ENCODE measurements at regions not wholly inside any gene's neighbourhood (a gene's known extent, or its start where the extent isn't known, plus 50 kb on each side); places are given as distances from the start of the nearest gene placed in this dataset.

DNA sequence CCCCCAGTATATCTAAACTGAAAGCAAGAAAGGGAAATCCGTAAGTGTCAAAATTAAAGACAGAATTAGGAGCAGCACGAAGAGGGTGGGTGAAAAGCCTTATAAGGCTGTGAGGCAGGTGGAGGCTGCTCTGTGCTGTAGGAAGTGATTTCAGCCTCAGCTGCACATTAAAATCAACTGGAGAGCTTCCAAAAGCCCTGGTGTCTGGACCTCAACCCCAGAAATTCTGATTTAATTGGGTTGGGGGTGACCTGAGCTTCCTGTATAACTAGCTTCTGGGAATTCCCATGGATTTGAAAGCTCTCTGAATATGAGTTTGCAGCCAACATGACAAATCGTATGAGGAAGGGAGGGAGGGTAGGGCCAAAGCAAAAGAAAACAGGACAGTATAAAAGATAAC, 242.4 kb upstream of the TMTC4 start:
- BruUV-seq (replicated peaks): no TSS peak
- DNase-seq (ENCODE audit: unreplicated experiment): no peak
- TF ChIP-seq CTCF (IDR thresholded peaks at IDR 0.05; ENCODE audit: unreplicated experiment): no peak
- CTCF ChIA-PET: no interaction called here
- no peaks in the 10 kb centered on the region for H3K4me1 Mint-ChIP-seq (ENCODE audit: insufficient read depth, unreplicated experiment)
- H3K9me3 Mint-ChIP-seq (ENCODE audit: unreplicated experiment): no peaks in the 10 kb centered on the region
- H3K36me3 Mint-ChIP-seq (ENCODE audit: insufficient read depth, unreplicated experiment): no peaks in the 10 kb centered on the region
- H3K4me3 Mint-ChIP-seq (ENCODE audit: unreplicated experiment): no peak overlapping the region
- POLR2A ChIA-PET: no interaction called here
- intact Hi-C loops (cut with micrococcal nuclease): no loop called here
- no peaks in the 10 kb centered on the region for H3K27me3 Mint-ChIP-seq (ENCODE audit: insufficient read depth, unreplicated experiment)
- H3K27ac Mint-ChIP-seq (ENCODE audit: low read depth, unreplicated experiment): no peak overlapping the region

DNA sequence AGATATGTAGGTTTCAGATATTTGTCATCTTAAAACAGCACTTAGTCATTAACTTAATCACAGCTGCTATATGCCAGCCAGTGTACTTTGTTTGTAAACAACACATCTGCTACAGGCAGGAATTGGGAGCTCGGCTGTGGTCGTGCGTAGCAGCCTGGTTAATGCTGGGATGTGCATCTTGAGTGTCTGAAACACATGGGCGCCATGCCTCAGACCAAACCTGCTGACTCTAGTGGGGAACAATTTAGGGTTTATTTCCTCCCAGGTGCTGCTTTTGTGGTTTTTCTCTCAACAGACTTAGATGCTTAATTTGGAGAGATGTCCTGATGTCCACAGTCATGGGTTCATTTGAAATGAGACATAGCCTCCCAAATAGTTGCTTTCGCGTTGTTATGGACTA, 238.5 kb upstream of the TMTC4 start:
- no TSS peak for BruUV-seq (replicated peaks)
- no peak for TF ChIP-seq CTCF (IDR thresholded peaks at IDR 0.05; ENCODE audit: unreplicated experiment)
- CTCF ChIA-PET: interaction anchor here (0.6 kb wide), 1 partner anchor 97 kb away, joined by 3 read pairs; no protein-coding TSS in a partner anchor
- POLR2A ChIA-PET: no interaction called here
- Mint-ChIP-seq H3K4me1 (ENCODE audit: insufficient read depth, unreplicated experiment) (no peaks in the 10 kb centered on the region), H3K4me3 (ENCODE audit: unreplicated experiment) (no peak overlapping the region), H3K27me3 (ENCODE audit: insufficient read depth, unreplicated experiment) (no peaks in the 10 kb centered on the region), H3K36me3 (ENCODE audit: insufficient read depth, unreplicated experiment) (no peaks in the 10 kb centered on the region), H3K9me3 (ENCODE audit: unreplicated experiment) (no peaks in the 10 kb centered on the region), H3K27ac (ENCODE audit: low read depth, unreplicated experiment) (no peak overlapping the region)
- intact Hi-C loops (cut with micrococcal nuclease): no loop called here
- no peak for DNase-seq (ENCODE audit: unreplicated experiment)

GRCh38 chr13:100904293-100904976, 229.8 kb upstream of the TMTC4 start:
- no TSS peak for BruUV-seq (replicated peaks)
- ChIA-PET POLR2A (interaction anchor here (0.6 kb wide), 1 partner anchor 219 kb away, joined by 3 read pairs; no protein-coding TSS in a partner anchor), CTCF (interaction anchor here (0.6 kb wide), 2 partner anchors 332 to 743 kb away, joined by 3 read pairs; no protein-coding TSS in a partner anchor)
- no peak overlapping the region for H3K27ac Mint-ChIP-seq (ENCODE audit: low read depth, unreplicated experiment)
- H3K36me3 Mint-ChIP-seq (ENCODE audit: insufficient read depth, unreplicated experiment): no peaks in the 10 kb centered on the region
- no peak for DNase-seq (ENCODE audit: unreplicated experiment)
- H3K4me3 Mint-ChIP-seq (ENCODE audit: unreplicated experiment): no peak overlapping the region
- no peaks in the 10 kb centered on the region for H3K4me1 Mint-ChIP-seq (ENCODE audit: insufficient read depth, unreplicated experiment)
- TF ChIP-seq CTCF (IDR thresholded peaks at IDR 0.05; ENCODE audit: unreplicated experiment): no peak
- intact Hi-C loops (cut with micrococcal nuclease): no loop called here
- H3K27me3 Mint-ChIP-seq (ENCODE audit: insufficient read depth, unreplicated experiment): no peaks in the 10 kb centered on the region
- H3K9me3 Mint-ChIP-seq (ENCODE audit: unreplicated experiment): no peaks in the 10 kb centered on the region

DNA sequence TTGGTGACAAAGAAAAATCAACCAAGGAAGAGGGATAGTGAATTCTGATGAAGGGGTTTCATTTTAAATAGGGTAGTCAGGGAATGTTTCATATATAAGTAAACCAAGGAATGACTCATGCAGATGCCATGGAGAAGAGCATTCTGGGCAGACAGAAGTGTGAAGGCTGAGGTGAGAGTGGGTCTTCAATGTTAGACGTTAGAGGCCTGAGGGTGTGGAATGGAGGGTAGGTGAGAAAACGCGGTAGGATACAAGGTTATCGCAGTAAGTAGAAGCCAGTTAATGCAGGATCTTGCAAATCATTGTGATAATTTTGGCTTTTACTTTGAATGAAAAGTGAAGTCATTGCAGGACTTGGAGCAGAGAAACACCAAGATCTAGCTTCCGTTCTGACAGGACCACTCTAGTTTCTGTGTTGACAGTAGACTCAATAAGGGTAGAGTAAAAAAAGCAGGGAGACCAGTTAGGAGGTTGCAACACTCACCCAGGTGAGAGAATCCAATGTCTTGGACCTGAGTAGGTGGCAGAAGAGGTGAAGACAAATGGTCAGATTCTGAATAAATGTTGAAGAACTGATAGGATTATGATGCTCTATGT, 225.2 kb upstream of the TMTC4 start:
- POLR2A ChIA-PET: no interaction called here

More for the DNA sequence above, 225.2 kb upstream of the TMTC4 start:
- Mint-ChIP-seq H3K27ac (ENCODE audit: low read depth, unreplicated experiment) (no peak overlapping the region), H3K9me3 (ENCODE audit: unreplicated experiment) (no peaks in the 10 kb centered on the region), H3K4me3 (ENCODE audit: unreplicated experiment) (no peak overlapping the region), H3K36me3 (ENCODE audit: insufficient read depth, unreplicated experiment) (no peaks in the 10 kb centered on the region), H3K4me1 (ENCODE audit: insufficient read depth, unreplicated experiment) (no peaks in the 10 kb centered on the region), H3K27me3 (ENCODE audit: insufficient read depth, unreplicated experiment) (no peaks in the 10 kb centered on the region)
- CTCF ChIA-PET: no interaction called here
- BruUV-seq (replicated peaks): no TSS peak
- no peak for TF ChIP-seq CTCF (IDR thresholded peaks at IDR 0.05; ENCODE audit: unreplicated experiment)
- intact Hi-C loops (cut with micrococcal nuclease): no loop called here
- no peak for DNase-seq (ENCODE audit: unreplicated experiment)
